HFFc6 (cell line): ENCODE measurements at regions not wholly inside any gene's neighbourhood (a gene's known extent, or its start where the extent isn't known, plus 50 kb on each side); places are given as distances from the start of the nearest gene placed in this dataset.

ENCODE experiments used
- DNase-seq: peaks from one replicate; pipeline ENCODE4 v3.0.0-alpha.2; 2018
- H3K27ac Mint-ChIP-seq: 2 replicates; pipeline ENCODE4 v1.8.0; 2020; ENCODE audit warnings: mild to moderate bottlenecking, mixed read lengths
- H3K27me3 Mint-ChIP-seq: 2 replicates; pipeline ENCODE4 v1.8.0; 2021; ENCODE audit warnings: mild to moderate bottlenecking, moderate library complexity, mixed read lengths; ENCODE audit not compliant: insufficient read depth
- H3K36me3 Mint-ChIP-seq: 2 replicates; pipeline ENCODE4 v1.8.0; 2021; ENCODE audit warnings: low read depth, mixed read lengths
- H3K4me1 Mint-ChIP-seq: 2 replicates; pipeline ENCODE4 v1.8.0; 2020; ENCODE audit warnings: low read depth, mixed read lengths
- H3K4me3 Mint-ChIP-seq: 2 replicates; pipeline ENCODE4 v1.8.0; 2020; ENCODE audit warnings: mild to moderate bottlenecking, moderate library complexity, mixed read lengths
- H3K9me3 Mint-ChIP-seq: 2 replicates; pipeline ENCODE4 v1.8.0; 2020; ENCODE audit warnings: mild to moderate bottlenecking, mixed read lengths
- TF ChIP-seq, protein P1 (sequence below): fragments of 200-600 bp; sonication (generic); IDR thresholded peaks from 2 replicates; pipeline ENCODE4 v1.5.0; 2021; ENCODE audit warnings: antibody characterized with exemption, mild to moderate bottlenecking

GRCh38 chrX:23127586-23127985 is 127.8 kb downstream of the DDX53 start:
- H3K27me3 Mint-ChIP-seq, result peaks cover 2% of the 10 kb centered on the region; the same call in 1 of the 2 replicates
- no peaks in the 10 kb centered on the region for H3K36me3 Mint-ChIP-seq
- H3K27ac Mint-ChIP-seq, result no peak overlapping the region
- H3K4me3 Mint-ChIP-seq, result no peak overlapping the region
- DNase-seq, result no peak
- TF ChIP-seq, protein P1, sequence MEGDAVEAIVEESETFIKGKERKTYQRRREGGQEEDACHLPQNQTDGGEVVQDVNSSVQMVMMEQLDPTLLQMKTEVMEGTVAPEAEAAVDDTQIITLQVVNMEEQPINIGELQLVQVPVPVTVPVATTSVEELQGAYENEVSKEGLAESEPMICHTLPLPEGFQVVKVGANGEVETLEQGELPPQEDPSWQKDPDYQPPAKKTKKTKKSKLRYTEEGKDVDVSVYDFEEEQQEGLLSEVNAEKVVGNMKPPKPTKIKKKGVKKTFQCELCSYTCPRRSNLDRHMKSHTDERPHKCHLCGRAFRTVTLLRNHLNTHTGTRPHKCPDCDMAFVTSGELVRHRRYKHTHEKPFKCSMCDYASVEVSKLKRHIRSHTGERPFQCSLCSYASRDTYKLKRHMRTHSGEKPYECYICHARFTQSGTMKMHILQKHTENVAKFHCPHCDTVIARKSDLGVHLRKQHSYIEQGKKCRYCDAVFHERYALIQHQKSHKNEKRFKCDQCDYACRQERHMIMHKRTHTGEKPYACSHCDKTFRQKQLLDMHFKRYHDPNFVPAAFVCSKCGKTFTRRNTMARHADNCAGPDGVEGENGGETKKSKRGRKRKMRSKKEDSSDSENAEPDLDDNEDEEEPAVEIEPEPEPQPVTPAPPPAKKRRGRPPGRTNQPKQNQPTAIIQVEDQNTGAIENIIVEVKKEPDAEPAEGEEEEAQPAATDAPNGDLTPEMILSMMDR, result no peak
- no peaks in the 10 kb centered on the region; the same call in 1 of the 2 replicates for H3K9me3 Mint-ChIP-seq
- H3K4me1 Mint-ChIP-seq, result no peaks in the 10 kb centered on the region

DNA sequence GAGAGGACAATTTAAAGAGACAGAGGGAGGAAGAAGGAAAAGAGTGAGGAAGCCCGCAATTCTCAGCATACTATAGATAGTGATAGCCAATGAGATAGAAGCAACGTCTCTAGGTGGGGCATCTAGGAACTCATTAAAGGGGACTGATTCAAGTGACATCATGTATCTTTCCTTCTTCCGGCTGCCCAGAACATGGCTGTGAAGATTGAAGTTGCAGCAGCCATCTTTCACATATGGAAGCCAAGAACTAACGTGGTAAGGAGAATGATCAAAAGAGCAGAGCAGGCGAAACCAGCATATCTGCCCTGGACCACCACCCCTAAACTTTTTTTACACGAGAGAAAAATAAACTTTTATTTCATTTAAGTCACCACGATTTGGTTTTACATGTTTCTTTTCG is 133.8 kb downstream of the DDX53 start:
- DNase-seq, result no peak
- Mint-ChIP-seq H3K4me3 (no peak overlapping the region), H3K27me3 (no peaks in the 10 kb centered on the region; the same call in none of the 2 replicates), H3K27ac (no peak overlapping the region), H3K36me3 (no peaks in the 10 kb centered on the region), H3K4me1 (no peaks in the 10 kb centered on the region), H3K9me3 (no peaks in the 10 kb centered on the region; the same call in 1 of the 2 replicates)
- TF ChIP-seq, protein P1, result no peak

GRCh38 chrX:23134136-23134535 is 134.4 kb downstream of the DDX53 start:
- TF ChIP-seq, protein P1, result no peak
- DNase-seq, result no peak
- H3K4me1 Mint-ChIP-seq, result no peaks in the 10 kb centered on the region
- H3K27me3 Mint-ChIP-seq, result no peaks in the 10 kb centered on the region; the same call in none of the 2 replicates
- no peak overlapping the region for H3K4me3 Mint-ChIP-seq
- H3K27ac Mint-ChIP-seq, result no peak overlapping the region
- H3K9me3 Mint-ChIP-seq, result no peaks in the 10 kb centered on the region; the same call in 1 of the 2 replicates
- no peaks in the 10 kb centered on the region for H3K36me3 Mint-ChIP-seq

GRCh38 chrX:23136816-23137215 is 137.1 kb downstream of the DDX53 start:
- Mint-ChIP-seq H3K9me3 (no peaks in the 10 kb centered on the region), H3K27ac (no peak overlapping the region), H3K4me3 (no peak overlapping the region), H3K36me3 (no peaks in the 10 kb centered on the region), H3K27me3 (no peaks in the 10 kb centered on the region; the same call in 1 of the 2 replicates), H3K4me1 (no peaks in the 10 kb centered on the region)
- TF ChIP-seq, protein P1, result no peak
- DNase-seq, result no peak

GRCh38 chrX:23168291-23168690 is 166.4 kb upstream of the PTCHD1 start:
- H3K27me3 Mint-ChIP-seq, result no peaks in the 10 kb centered on the region
- H3K4me3 Mint-ChIP-seq, result no peak overlapping the region
- TF ChIP-seq, protein P1, result no peak
- H3K36me3 Mint-ChIP-seq, result no peaks in the 10 kb centered on the region
- no peaks in the 10 kb centered on the region for H3K9me3 Mint-ChIP-seq
- DNase-seq, result no peak
- H3K27ac Mint-ChIP-seq, result no peak overlapping the region
- H3K4me1 Mint-ChIP-seq, result no peaks in the 10 kb centered on the region

- Mint-ChIP-seq H3K36me3 (no peaks in the 10 kb centered on the region), H3K4me3 (no peak overlapping the region), H3K4me1 (no peaks in the 10 kb centered on the region), H3K27me3 (no peaks in the 10 kb centered on the region; the same call in 1 of the 2 replicates), H3K9me3 (no peaks in the 10 kb centered on the region), H3K27ac (no peak overlapping the region)
- TF ChIP-seq, protein P1, result no peak
- DNase-seq, result no peak
Observed at GRCh38 chrX:23185951-23186350, 148.7 kb upstream of the PTCHD1 start.
